CD4-positive, alpha-beta T cell treated with Interleukin-17A for 1 hour (primary cell): ENCODE measurements at regions not wholly inside any gene's neighbourhood (a gene's known extent, or its start where the extent isn't known, plus 50 kb on each side); places are given as distances from the start of the nearest gene placed in this dataset.
"Not testable (repeated sequence)": the region's sequence is repeated elsewhere in the genome, so short reads cannot be mapped to it uniquely, and the experiment has no call there.

Experiments
- DNase-seq: peaks from one replicate; pipeline ENCODE4 v3.0.0-alpha.2; 2020

GRCh38 chr11:87455180-87455579 is 417.4 kb downstream of the TMEM135 start:
- DNase-seq: no peak

- DNase-seq: no peak
Measured at GRCh38 chr11:87454241-87454640, 416.5 kb downstream of the TMEM135 start.

- DNase-seq: no peak
Measured at GRCh38 chr11:87453531-87454089, 415.9 kb downstream of the TMEM135 start.

GRCh38 chr11:87452025-87452424 is 414.3 kb downstream of the TMEM135 start:
- not testable (repeated sequence) for DNase-seq

GRCh38 chr11:87451395-87451794 is 413.7 kb downstream of the TMEM135 start:
- DNase-seq: no peak

GRCh38 chr11:87447606-87448005 is 409.9 kb downstream of the TMEM135 start:
- DNase-seq: no peak

GRCh38 chr11:87444993-87445392 is 407.3 kb downstream of the TMEM135 start:
- DNase-seq: no peak

GRCh38 chr11:87443707-87444106 is 406.0 kb downstream of the TMEM135 start:
- DNase-seq: no peak

- no peak for DNase-seq
Measured at GRCh38 chr11:87440076-87440770, 402.5 kb downstream of the TMEM135 start.

GRCh38 chr11:87438416-87438815 is 400.7 kb downstream of the TMEM135 start:
- no peak for DNase-seq

- no peak for DNase-seq
Measured at GRCh38 chr11:87437844-87438223, 400.1 kb downstream of the TMEM135 start.

GRCh38 chr11:87437133-87437843 is 399.6 kb downstream of the TMEM135 start:
- DNase-seq: no peak

GRCh38 chr11:87432022-87432421 is 394.3 kb downstream of the TMEM135 start:
- no peak for DNase-seq

- no peak for DNase-seq
Measured at GRCh38 chr11:87431392-87431791, 393.7 kb downstream of the TMEM135 start.

- no peak for DNase-seq
Measured at GRCh38 chr11:87430821-87431220, 393.1 kb downstream of the TMEM135 start.

GRCh38 chr11:87429996-87430395 is 392.3 kb downstream of the TMEM135 start:
- no peak for DNase-seq

- no peak for DNase-seq
Measured at GRCh38 chr11:87428266-87428665, 390.5 kb downstream of the TMEM135 start.

GRCh38 chr11:87425943-87426342 is 388.2 kb downstream of the TMEM135 start:
- no peak for DNase-seq

- DNase-seq: no peak
Measured at GRCh38 chr11:87425391-87425790, 387.7 kb downstream of the TMEM135 start.

- no peak for DNase-seq
Measured at GRCh38 chr11:87423161-87423560, 385.4 kb downstream of the TMEM135 start.

- no peak for DNase-seq
Measured at GRCh38 chr11:87422566-87422965, 384.8 kb downstream of the TMEM135 start.

- DNase-seq: peak; percentile 51
Measured at GRCh38 chr11:87421422-87421821, 383.7 kb downstream of the TMEM135 start.

GRCh38 chr11:87417951-87418350 is 380.2 kb downstream of the TMEM135 start:
- DNase-seq: no peak

- no peak for DNase-seq
Measured at GRCh38 chr11:87405843-87406242, 368.1 kb downstream of the TMEM135 start.
